NCI-H2171 treated with DMSO at 0.1 percent for 48 hours (cell line): ENCODE measurements at regions not wholly inside any gene's neighbourhood (a gene's known extent, or its start where the extent isn't known, plus 50 kb on each side); places are given as distances from the start of the nearest gene placed in this dataset.

Experiments used
- DNase-seq: peaks from one replicate; lab custom pipeline; 2025; lab: John Stamatoyannopoulos, UW

DNA sequence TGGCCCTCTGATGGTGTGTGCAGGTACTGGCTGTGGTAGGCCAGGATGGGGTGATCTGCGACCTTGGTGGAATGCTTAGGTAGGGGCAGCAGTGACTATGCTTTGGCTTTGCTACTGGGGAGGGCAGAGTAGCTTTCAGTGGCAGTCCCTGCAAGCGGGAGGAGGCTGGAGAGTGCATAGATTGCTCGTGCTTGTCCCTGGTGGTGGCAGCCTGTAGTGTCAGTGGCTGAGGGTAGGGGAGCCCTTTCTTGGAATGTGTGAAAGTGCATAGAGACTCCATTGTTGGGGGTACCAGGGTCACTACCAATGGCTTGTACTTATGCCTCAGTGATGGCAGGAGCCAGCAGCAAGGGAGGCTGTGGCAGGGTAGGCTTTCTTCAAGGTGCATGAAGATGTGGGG lies 582.6 kb downstream of the MRPL39 start:
- no peak for DNase-seq

DNA sequence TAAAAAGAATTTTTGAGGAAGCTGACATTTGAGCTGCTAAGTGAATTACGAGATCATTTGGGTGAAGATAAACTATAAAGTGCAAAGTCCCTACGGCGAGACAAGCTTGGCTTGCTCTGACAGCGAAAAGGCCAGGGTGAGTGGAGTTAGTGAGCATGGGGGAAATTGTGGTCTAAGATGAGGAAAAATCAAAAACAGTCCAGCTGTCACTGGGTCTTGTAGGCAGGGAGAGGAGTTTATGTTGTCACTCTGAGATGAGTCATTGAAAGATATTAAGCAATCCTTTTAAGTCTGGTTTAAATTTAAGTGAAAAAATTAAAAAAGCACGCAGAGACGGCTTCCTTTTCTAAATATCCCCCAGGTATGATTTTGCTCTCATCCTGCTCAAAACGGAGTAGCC lies 601.9 kb downstream of the MRPL39 start:
- DNase-seq: no peak

GRCh38 chr21:25002676-25003075 lies 604.6 kb downstream of the MRPL39 start:
- DNase-seq: no peak

DNA sequence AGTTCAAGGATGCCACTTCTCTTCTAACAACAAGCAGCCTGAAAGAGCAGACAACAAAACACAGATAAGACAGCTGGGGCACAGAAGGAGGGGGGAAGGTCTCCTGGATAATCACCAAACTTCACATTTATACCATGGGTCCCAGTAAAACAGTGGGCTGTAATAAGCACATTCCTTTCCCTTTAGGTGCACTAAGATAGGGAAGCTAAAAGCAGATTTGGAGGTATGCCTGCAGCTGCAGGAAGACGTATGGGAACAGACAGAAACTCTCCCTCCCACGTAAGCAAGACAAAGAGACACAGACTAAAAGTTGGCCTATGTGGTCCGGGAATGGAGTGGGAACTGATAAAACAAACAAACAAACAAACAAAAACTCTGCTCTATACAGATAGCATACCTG lies 612.1 kb downstream of the MRPL39 start:
- no peak for DNase-seq

DNA sequence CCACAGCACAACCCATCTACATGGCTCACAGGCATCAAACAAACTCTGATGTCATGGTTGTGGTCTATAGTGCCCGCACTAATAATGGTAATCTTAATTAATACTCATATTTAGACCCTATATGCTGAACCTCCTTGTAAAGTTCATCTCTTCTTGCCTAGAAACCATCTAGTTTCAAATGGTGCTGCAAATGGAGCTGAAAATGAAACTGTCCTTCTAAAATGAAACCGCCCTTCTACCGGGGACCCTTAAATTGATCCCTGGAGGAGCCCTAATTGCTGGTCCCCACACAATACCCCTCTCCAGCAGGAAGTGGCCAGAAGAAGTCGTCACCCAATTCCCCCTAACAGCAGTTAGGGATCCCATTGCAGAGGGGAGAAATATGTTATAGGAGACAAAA lies 612.6 kb downstream of the MRPL39 start:
- no peak for DNase-seq

GRCh38 chr21:24989516-24989915 lies 617.8 kb downstream of the MRPL39 start:
- DNase-seq: no peak

- no peak for DNase-seq
Observed at GRCh38 chr21:24988941-24989340, 618.3 kb downstream of the MRPL39 start.

- DNase-seq: no peak
Observed at GRCh38 chr21:24976238-24976637, 631.0 kb downstream of the MRPL39 start.

DNA sequence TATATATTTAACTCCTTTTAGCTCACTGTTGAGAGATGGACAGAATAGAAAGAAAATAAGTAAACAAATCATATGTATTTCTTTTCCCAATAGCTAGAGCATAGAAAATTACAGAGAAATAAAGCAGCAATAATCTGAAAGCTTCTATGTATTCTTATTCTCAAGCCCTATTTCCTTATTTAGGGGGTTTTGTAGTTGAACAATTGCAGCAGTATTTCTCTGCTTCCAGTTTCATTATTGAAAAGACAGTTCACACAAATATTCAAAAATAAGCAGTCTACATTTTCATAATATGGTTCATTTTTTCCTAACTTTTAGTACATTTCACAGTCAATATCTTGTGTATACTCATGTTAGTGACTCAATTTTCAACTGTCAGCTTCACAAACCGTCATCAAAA lies 638.2 kb downstream of the MRPL39 start:
- DNase-seq: no peak

GRCh38 chr21:24955275-24955961 lies 651.9 kb downstream of the MRPL39 start:
- no peak for DNase-seq

GRCh38 chr21:24948186-24948585 lies 659.1 kb downstream of the MRPL39 start:
- DNase-seq: no peak

DNA sequence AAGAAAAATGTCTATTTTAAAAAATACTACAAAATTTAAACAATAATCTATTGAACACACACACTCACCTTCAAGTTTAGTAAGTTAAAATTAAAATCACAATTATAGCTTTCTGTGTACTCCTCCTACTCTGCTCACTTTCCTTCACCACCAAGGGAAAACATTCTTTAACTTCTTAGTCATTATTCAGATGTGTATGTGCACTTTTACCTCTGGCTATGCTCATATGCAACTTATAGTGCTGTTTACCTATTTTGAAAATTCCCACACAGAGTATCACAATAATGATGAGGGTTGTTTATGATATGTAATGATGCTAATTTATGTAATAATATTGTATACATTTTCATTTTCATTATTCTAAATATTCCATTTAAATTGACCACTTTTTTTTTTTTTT lies 661.4 kb downstream of the MRPL39 start:
- no peak for DNase-seq

DNA sequence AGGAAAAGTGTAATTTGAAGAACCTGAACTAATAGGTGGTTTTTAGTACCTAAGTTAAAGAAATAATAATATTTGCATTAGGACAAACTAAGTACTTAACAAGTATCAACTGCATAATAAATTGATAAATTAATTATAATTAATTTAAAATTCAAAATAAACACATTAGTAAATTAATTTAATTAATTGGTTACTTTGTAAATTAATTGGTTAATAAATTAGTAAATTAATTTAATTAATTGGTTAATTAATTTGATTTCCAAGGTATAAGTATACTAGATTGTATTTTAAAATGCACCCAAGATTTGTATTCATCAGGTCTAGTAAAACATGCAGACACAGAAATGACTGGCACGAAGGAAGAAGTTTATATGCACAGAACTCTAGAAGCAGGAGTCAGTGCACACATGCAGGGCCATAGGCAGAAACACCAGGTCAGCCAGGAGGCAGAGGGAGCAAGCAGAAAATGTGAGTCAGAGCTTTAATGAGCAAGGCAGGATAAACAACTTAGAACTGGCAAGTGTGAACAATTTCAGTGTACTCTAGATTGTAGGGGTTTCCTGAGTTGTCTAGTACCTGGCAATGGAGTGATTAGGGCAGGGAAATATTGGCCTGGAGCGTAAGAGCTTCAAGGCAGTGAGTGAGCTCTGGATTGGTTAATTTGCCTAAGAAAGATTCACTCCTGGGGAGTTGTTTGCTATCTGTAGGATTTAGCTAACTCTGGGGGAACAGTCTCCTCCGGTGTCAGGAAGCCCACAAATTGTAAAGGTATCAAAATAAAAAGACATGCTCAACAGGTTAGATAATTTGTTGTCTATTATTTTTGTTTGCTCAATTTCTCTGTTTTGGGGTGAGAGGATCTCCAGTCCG lies 665.7 kb downstream of the MRPL39 start:
- DNase-seq: no peak

DNA sequence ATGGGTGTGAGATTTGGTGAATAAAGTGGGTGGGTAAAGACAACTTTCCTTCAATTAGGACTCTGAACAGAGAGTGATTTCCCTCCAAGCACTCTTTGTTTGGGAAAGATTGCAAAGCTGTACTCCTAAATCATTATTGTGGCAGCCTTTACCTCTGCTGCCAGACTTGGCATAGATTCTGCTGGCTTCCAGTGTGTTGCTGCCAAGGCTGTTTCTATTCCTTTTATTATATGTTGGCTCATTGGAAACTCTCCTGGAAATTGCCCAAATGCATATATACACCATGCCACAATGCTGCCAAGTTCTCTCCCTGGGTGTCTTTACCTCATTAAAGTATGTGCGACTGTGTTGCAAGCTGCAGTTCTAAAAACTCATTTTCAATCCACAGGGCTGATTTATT lies 668.0 kb downstream of the MRPL39 start:
- no peak for DNase-seq

DNA sequence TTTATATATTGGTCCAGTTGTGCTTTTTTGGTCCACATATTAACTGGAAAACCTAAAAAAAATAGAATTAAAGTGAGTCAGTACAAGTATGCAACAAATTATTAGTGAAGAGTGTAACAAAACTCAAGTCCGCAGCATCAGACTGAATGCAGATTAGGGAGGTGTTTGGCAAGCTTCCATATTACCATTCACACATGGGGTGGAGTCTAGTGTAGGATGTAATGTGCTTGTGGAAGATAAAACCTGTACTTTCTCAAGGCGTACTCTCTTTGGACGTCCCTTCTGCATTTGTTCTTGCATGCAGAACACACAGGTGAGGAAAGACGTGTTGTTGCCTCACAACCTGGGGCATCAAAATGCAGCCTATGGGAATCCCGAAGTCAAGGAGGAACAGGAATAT lies 668.7 kb downstream of the MRPL39 start:
- no peak for DNase-seq

GRCh38 chr21:24935991-24936390 lies 671.3 kb downstream of the MRPL39 start:
- DNase-seq: no peak

DNA sequence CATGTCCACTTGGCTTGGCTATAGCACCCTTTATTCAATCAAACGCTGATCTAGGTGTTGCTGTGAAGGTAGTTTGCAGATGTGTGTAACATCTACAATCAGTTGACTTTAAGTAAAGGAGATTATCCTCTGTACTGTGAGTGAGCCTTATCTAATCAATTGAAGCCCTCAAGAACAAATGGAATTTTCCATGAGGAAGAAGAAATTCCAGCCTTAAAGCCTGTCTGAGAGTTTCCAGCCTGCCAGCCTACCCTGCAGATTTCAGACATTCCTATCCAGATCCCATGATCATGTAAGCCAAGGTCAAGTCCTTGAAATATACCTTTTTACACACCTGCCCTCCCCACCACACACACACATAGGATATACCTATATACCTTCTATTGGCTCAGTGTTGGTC lies 696.7 kb downstream of the MRPL39 start:
- DNase-seq: no peak

DNA sequence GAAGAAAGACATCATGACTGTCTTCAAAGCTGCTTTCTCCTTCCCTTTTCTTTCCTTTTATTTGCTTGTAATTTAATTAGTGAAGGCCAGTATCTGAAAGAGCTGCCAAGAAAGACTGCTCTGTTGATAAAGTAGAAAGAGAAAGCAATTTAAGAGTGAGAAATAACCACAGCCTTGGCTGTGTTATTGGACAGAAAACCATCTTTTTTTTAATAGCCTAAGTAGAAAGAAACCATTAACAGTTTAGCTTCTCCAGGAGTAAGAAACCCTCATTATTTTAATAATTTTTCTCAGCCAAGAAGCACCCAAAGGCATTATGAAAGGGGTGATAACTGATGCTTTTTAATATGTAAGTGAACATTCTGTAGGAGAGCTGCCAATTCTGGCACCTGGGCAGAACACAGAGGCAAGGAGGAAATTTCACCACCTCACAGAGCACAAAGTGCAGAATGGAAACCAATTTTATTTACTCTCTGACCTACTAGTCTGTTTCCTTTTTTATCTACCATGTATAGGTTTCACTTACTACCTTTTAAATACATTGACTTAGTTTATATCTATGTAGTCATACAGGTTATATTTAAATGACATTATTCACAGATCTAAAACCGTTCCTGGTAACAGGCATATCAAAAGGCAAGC lies 703.2 kb downstream of the MRPL39 start:
- no peak for DNase-seq

DNA sequence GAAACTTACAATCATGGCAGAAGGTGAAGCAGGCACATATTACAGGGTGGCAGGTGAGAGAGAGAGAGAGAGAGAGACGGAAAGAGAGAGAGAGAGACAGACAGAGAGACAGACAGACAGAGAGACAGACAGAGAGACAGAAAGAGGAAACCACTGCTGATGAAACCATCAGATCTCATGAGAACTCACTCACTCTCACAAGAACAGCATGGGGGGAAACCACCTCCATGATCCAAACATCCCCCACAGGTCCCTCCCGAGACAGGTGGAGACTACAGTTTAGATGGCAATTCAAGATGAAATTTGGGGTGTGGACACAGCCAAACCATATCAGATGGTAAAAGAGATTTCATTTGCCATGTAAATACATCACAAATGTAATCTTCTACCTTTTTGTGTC lies 708.1 kb downstream of the MRPL39 start:
- no peak for DNase-seq

GRCh38 chr21:24897883-24898282 lies 709.4 kb downstream of the MRPL39 start:
- no peak for DNase-seq

DNA sequence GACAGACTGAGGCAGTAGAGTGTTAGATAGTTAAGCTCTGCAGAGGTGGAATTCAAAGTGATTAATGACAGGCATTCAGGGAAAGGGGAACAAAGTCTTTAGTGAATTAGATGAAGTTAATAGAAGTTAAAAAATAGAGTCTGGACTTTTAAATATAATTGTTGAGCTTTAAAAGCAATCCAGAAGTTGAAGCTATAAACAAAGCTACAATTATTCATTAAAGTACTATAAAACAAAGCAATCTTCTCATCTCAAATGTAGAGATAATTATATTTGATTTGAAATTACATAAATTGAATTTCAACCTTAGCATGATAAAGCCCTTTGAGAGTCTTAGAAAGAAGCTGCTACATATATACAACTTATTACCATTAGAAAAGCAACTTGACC lies 710.6 kb downstream of the MRPL39 start:
- DNase-seq: no peak

DNA sequence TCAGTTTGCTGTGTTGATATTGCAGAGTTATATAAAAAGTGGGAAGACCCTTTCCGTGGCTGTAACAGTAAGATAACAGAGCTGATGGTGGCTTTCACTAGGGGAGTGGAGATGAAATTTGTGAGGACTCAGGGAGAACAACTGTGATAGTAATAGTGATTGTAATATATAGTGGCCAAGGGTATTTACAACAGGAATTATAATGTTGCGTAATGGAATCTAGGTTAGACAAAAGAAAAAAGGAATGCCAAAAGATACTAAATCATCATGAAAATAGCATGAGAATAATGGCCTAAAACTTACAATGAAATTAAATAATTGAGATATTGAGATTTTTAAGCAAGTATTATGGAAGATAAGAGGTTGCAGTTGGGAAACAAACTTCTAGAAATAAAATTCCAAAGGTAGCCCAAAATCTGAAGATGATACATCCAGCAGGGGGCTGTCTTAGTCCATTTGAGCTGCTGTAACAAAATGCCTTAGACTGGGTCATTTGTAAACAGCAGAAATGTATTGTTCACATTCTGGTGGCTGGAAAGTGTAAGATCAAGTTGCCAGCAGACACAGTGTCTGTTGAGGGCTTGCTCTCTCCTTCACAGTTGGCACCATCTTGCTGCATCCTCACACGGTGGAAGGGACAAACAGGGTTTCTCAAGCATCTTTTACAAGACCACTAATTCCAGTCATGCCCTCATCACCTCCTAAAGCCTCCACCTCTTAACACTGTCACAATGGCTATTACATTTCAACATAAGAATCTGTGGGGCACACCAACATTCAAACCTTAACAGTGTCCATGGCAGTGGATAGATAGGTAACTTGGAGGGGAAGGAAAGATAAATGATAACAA lies 711.2 kb downstream of the MRPL39 start:
- no peak for DNase-seq
